GM18909 (cell line): ENCODE measurements at regions not wholly inside any gene's neighbourhood (a gene's known extent, or its start where the extent isn't known, plus 50 kb on each side); places are given as distances from the start of the nearest gene placed in this dataset.
"Not testable (repeated sequence)": the region's sequence is repeated elsewhere in the genome, so short reads cannot be mapped to it uniquely, and the experiment has no call there.

Source experiments
- ATAC-seq: cut with Tn5 transposase; IDR thresholded peaks from one replicate; pipeline ENCODE4 v1.9.1; 2021; ENCODE audit warnings: mild to moderate bottlenecking; ENCODE audit not compliant: unreplicated experiment, poor library complexity

GRCh38 chr11:80699406-80700177, 1258.8 kb upstream of the TENM4 start:
- not testable (repeated sequence) for ATAC-seq

DNA sequence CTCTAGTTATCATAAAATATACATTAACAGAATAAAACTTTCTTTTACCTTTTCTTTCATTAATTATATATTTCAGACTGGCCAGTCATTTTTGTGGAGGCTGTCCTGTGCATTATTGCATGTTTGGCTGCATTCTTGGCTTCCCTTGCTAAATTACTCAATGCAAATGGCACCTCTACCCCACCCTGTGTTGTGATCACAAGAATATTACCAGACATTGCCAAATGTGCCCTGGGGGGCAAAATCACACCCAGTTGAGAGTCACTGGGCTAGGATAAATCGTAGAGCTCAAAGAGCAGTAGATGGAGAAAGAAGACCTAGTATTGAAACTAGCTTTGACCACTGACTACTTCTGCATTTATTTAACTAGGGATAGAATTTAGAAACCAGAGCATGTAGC, 1257.8 kb upstream of the TENM4 start:
- ATAC-seq, result no peak

DNA sequence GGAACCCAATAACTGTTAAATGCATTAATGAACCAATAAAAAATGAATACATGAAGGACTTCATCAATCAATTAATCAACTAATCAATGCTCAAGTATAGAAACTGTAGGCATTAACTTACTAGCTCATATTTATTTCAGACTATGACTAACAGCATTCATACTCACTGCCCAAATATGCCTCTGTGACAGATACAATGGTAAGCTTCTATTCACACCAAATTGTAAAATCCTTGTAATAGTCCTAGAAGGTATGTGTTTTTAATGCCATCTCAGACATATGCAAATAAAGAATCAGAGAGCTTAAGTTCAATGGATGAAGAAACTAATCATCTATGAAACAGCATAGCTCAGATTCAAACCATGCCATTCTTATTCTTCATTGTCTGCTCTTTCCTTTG, 1253.6 kb upstream of the TENM4 start:
- ATAC-seq, result no peak

- no peak for ATAC-seq
These were observed 1247.1 kb upstream of the TENM4 start for GRCh38 chr11:80687941-80688340.

DNA sequence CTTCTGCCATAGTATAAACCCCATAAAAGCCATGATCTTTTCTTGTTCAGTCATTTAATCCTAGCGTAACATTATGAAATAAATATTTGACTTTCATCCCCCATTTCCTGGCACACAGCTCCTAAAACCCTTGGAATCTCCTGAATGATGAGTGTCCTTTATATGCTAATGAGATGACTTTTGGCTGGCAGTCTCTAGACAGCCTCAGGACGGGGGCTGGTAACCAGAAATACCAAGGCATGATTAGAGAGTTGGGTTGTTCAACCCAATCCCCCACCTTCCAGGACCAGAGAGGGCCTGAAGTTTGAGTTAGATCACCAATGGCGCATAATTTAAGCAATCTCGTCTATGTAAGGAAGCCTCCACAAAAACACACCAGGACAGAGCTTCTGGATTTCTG, 1246.1 kb upstream of the TENM4 start:
- no peak for ATAC-seq

DNA sequence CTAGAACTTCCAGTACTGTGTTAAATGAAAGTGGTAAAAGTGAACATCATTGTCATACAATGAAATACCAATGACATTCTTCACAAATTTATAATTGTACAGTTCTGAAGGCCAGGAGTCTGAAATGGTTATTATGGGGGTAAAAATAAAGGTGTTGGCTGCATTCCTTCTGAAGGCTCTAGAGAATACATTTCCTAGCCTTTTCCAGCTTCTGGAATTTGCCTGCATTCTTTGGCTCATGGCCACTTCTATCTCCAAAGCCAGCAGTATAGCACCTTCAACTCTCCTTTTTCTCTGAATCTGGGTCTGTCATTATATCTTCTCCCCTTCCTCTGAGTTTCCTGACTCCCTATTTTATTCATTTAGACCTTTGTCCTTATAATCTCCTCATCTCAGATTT, 1232.7 kb upstream of the TENM4 start:
- ATAC-seq, result no peak

- ATAC-seq, result no peak
These were observed 1228.8 kb upstream of the TENM4 start for GRCh38 chr11:80669620-80670019.

- no peak for ATAC-seq
These were observed 1227.2 kb upstream of the TENM4 start for GRCh38 chr11:80668039-80668438.

GRCh38 chr11:80655834-80656233, 1215.0 kb upstream of the TENM4 start:
- no peak for ATAC-seq

DNA sequence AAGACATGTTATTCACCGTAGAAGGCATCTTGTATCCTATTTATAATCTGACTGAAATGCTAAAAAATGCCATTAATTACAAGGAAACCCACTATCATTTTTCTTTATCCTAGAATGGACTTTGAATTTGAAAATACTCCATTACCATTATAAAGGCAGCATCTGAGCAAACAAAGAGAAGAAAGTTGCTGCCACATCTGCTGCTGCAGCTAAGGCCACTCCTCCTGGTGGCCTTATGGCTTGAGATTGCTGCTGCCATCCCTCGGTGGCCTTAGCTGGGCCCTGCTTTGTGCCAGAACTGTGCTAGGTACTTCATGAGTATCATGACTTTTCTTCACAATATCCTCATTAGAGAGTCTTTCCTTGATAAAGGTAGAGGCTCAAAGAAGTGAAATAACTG, 1210.1 kb upstream of the TENM4 start:
- ATAC-seq, result no peak

DNA sequence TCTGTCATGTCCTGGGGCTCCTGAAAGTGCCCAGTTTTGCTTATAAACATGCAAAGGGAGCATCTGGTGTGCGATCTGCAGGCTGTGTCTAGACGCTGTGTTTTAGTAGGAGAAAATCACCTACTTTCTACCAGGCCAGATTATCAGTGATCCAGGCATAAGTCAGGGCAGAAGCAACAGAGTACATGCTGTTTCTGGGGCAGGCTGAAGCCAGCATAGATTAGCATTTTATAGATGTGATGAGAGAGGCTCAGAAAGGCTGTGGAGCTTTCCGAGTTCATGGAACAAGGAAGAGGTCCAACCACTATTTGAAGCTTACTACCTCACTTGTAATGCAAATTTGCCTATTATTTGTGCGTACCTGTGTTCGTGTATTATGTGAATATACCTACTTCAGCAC, 1208.4 kb upstream of the TENM4 start:
- ATAC-seq, result no peak

DNA sequence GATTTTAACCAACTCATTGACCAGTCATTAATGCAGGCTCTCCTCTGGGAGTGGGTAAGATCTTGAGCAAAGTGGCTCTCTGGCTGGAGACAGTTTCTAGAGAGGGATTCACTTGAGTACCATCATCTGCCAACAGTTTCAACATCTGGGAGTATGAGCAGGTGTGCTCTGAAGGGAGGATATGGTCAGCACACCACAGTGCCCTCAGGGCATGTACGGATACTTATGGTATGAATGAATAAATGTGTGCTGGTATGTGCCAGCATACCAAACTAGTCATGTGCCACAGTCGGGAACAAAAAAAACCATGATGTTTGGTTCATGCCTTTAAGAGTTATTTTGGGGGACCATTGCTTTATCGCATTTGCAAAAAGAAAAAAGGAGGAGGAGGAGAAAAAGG, 1197.5 kb upstream of the TENM4 start:
- no peak for ATAC-seq

GRCh38 chr11:80637571-80637970, 1196.7 kb upstream of the TENM4 start:
- ATAC-seq, result no peak

- no peak for ATAC-seq
These were observed 1196.2 kb upstream of the TENM4 start for GRCh38 chr11:80636999-80637398.

GRCh38 chr11:80635178-80635577, 1194.3 kb upstream of the TENM4 start:
- ATAC-seq, result no peak

GRCh38 chr11:80632691-80633090, 1191.9 kb upstream of the TENM4 start:
- no peak for ATAC-seq

DNA sequence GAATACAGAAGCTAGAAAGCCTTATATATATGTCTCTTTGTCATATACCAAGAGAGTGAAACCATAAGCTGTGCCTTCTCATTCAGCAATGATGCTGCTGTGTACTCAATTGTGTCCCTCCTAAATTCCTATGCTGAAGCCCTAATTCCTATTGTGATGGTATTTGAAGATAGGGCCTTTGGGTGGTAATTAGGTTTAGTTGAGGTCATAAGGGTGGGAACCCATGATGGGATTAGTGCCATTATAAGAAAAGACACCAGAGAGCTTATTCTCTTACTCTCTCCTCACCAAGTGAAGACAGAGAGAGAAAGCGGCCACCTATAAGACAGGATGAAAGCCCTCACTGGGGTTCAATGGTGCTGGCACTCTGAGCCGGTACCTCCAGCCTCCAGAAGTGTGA, 1191.3 kb upstream of the TENM4 start:
- ATAC-seq, result no peak

- no peak for ATAC-seq
These were observed 1188.6 kb upstream of the TENM4 start for GRCh38 chr11:80629466-80629865.

DNA sequence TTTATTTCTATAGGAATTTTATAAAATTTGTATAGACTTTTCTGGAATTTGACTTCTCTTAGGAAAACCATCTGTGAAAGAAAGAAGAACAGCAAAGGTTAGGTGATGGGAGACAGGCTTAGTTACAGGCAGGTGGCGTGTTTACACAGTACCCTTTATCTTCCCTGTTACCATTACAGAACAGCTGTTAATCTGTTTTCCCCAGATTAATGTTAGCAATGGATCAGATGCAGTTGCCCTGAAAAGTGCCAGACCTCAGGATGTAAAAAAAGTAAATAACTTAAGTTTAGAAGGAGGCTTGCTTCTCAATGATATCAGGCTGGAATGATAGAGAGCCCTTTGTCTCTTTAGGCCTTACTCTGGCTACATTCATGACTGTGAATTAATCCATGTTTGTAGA, 1186.5 kb upstream of the TENM4 start:
- ATAC-seq, result no peak

- ATAC-seq, result no peak
These were observed 1185.9 kb upstream of the TENM4 start for GRCh38 chr11:80626721-80627120.

GRCh38 chr11:80625563-80625962, 1184.7 kb upstream of the TENM4 start:
- ATAC-seq, result no peak

GRCh38 chr11:80621871-80622270, 1181.0 kb upstream of the TENM4 start:
- no peak for ATAC-seq

- no peak for ATAC-seq
These were observed 1180.0 kb upstream of the TENM4 start for GRCh38 chr11:80620867-80621266.
